Endothelial cell of umbilical vein (primary cell): ENCODE measurements at regions not wholly inside any gene's neighbourhood (a gene's known extent, or its start where the extent isn't known, plus 50 kb on each side); places are given as distances from the start of the nearest gene placed in this dataset.

Experiments
- BruUV-seq: library from RNA; stranded (reverse); fragments of 400-500 nt; replicated peaks from 2 replicates; lab custom pipeline; 2021; lab: Mats Ljungman, UMichigan
- CTCF ChIA-PET: fragments of 300-600, 350-600 bp; sonication (Branson Sonifier 250); formaldehyde crosslinking; loops from one replicate; lab custom pipeline; 2021; ENCODE audit warnings: antibody characterized with exemption, inconsistent platforms; lab: Charles Lee
- POLR2A ChIA-PET: fragments of 300-600, 350-600 bp; sonication (Branson Sonifier 250); formaldehyde crosslinking; loops from one replicate; lab custom pipeline; 2021; ENCODE audit warnings: antibody characterized with exemption, inconsistent platforms; lab: Charles Lee
- DNase-seq: peaks from one replicate; pipeline ENCODE4 v3.0.0-alpha.2; 2011; ENCODE audit warnings: low read depth, low spot score
- FAIRE-seq: peaks from 2 replicates; lab custom pipeline; 2011; peaks lifted over from hg19 to GRCh38; lab: Jason Lieb, UNC
- H2AFZ ChIP-seq: 2 replicates; pipeline ENCODE4 v1.6.0; 2012; ENCODE audit warnings: low read depth, low read length, control low read depth, inconsistent platforms
- H3K27ac ChIP-seq: 2 replicates; pipeline ENCODE4 v1.5.1; 2011; ENCODE audit warnings: low read depth, mild to moderate bottlenecking, control low read depth, low read length, moderate library complexity; ENCODE audit not compliant: insufficient read depth
- H3K27me3 ChIP-seq, 2 experiments: 2 replicates each; pipeline versions ENCODE4 v1.6.0 to v1.6.1; 2011; ENCODE audit warnings: low read length in 2 of 2, mixed read lengths in 1 of 2; ENCODE audit not compliant: control insufficient read depth in 2 of 2, insufficient read depth in 2 of 2
- H3K36me3 ChIP-seq, 2 experiments: 2 replicates in 1 of 2; 3 replicates in 1 of 2; pipeline ENCODE4 v1.5.1; 2011; ENCODE audit warnings: low read length in 2 of 2, mild to moderate bottlenecking in 1 of 2, moderate library complexity in 1 of 2; ENCODE audit not compliant: control insufficient read depth in 2 of 2, insufficient read depth in 2 of 2; ENCODE audit errors: extremely low read depth in 1 of 2
- H3K4me1 ChIP-seq: 3 replicates; pipeline ENCODE4 v1.5.1; 2011; ENCODE audit warnings: mild to moderate bottlenecking, low read length; ENCODE audit not compliant: control insufficient read depth, insufficient read depth; ENCODE audit errors: extremely low read depth
- H3K4me2 ChIP-seq: 2 replicates; pipeline ENCODE4 v1.6.1; 2011; ENCODE audit warnings: low read length, control low read depth, mixed read lengths; ENCODE audit not compliant: insufficient read depth
- H3K4me3 ChIP-seq, 3 experiments: fragments of 200-600 bp in 1 of 3; sonication (generic), shearing (Covaris generic) in 1 of 3; replicated peaks in 1 of 3; 2 replicates each; pipeline ENCODE4 v1.5.1; 2011 to 2016; ENCODE audit warnings: control low read depth in 3 of 3, low read length in 3 of 3, mild to moderate bottlenecking in 2 of 3, inconsistent platforms in 1 of 3, low read depth in 1 of 3, moderate library complexity in 1 of 3; ENCODE audit not compliant: insufficient read depth in 1 of 3
- H3K79me2 ChIP-seq: 2 replicates; pipeline ENCODE4 v1.6.0; 2012; ENCODE audit warnings: low read length, inconsistent platforms; ENCODE audit not compliant: control insufficient read depth, insufficient read depth
- H3K9ac ChIP-seq: replicated peaks from 2 replicates; pipeline ENCODE3; 2011; ENCODE audit warnings: low read length, control low read depth; ENCODE audit not compliant: insufficient read depth; ENCODE audit errors: extremely low read depth
- H3K9me1 ChIP-seq: replicated peaks from 3 replicates; pipeline ENCODE4 v1.6.0; 2011; ENCODE audit warnings: mild to moderate bottlenecking, low read length; ENCODE audit not compliant: control insufficient read depth, insufficient read depth; ENCODE audit errors: extremely low read depth
- H3K9me3 ChIP-seq: replicated peaks from 2 replicates; pipeline ENCODE4 v1.5.1; 2012; ENCODE audit warnings: low read length, inconsistent platforms; ENCODE audit not compliant: control insufficient read depth, insufficient read depth
- H4K20me1 ChIP-seq: replicated peaks from 2 replicates; pipeline ENCODE3; 2011; ENCODE audit warnings: mild to moderate bottlenecking, low read length; ENCODE audit not compliant: control insufficient read depth, insufficient read depth; ENCODE audit errors: extremely low read depth
- CTCF ChIP-seq, 2 donors: IDR thresholded peaks; 1 replicate in 1 of 2; 2 replicates in 1 of 2; pipeline ENCODE4 v1.5.1; 2011; ENCODE audit warnings: low read length in 2 of 2, mild to moderate bottlenecking in 2 of 2, moderate library complexity in 2 of 2, control low read depth in 1 of 2, inconsistent platforms in 1 of 2, low read depth in 1 of 2; ENCODE audit not compliant: insufficient read depth in 1 of 2; ENCODE audit errors: extremely low read depth in 1 of 2
- EZH2 ChIP-seq: IDR thresholded peaks from 2 replicates; pipeline ENCODE4 v1.6.1; 2012; ENCODE audit warnings: borderline replicate concordance, low read depth, mild to moderate bottlenecking, moderate library complexity, low read length, inconsistent platforms; ENCODE audit not compliant: severe bottlenecking
- FOS ChIP-seq: IDR thresholded peaks from 2 replicates; pipeline ENCODE4 v1.6.1; 2011; ENCODE audit warnings: mild to moderate bottlenecking, low read length, moderate library complexity, borderline replicate concordance; ENCODE audit not compliant: insufficient read depth
- GATA2 ChIP-seq: IDR thresholded peaks from 2 replicates; pipeline ENCODE4 v1.7.0; 2011; ENCODE audit warnings: low read depth, mild to moderate bottlenecking, moderate library complexity, mixed read lengths, low read length; ENCODE audit not compliant: insufficient read length, insufficient read depth
- JUN ChIP-seq: IDR thresholded peaks from 2 replicates; pipeline ENCODE4 v1.6.1; 2011; ENCODE audit warnings: borderline replicate concordance, low read depth; ENCODE audit not compliant: insufficient read length, insufficient read depth
- POLR2AphosphoS5 ChIP-seq: IDR thresholded peaks from 2 replicates; pipeline ENCODE4 v1.6.1; 2012; ENCODE audit warnings: low read depth, mild to moderate bottlenecking, control low read depth, low read length, moderate library complexity; ENCODE audit not compliant: insufficient read depth
- dilution Hi-C: fragments of 300-500 bp; cut with MboI; formaldehyde crosslinking; loops from one replicate; pipeline ENCODE4 v1.15.0; 2019; ENCODE audit warnings: low sequenced_read_pairs; ENCODE audit not compliant: extremely low pct_ligation_motif_present
- intact Hi-C: fragments of 100-400 bp; cut with micrococcal nuclease; formaldehyde crosslinking; loops from one replicate; pipeline ENCODE4 v1.10.0; 2022
- TF ChIP-seq, protein P1 (sequence below): IDR thresholded peaks from 2 replicates; pipeline ENCODE4 v1.6.1; 2011; ENCODE audit not compliant: insufficient read depth, insufficient read length

DNA sequence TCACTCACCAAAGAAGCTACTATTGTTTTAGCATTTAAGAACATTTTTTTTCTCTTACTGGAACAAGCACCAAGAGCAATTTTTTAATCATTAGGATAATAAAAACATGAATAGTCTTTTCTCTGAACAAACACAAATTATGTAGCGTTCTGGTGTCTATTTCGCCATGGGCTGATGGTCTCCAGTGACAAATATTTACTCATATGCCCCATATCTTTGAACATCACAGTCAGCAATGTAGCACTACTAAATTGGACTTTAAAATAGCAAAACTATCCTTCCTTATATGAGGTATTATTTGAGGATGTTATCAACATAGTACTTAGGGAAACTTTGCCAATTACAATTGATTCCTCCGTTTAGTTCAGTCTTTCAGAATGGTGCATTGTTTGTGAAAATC is 1326.0 kb upstream of the ZEB2 start:
- no peaks in the 10 kb centered on the region for H3K4me1 ChIP-seq
- H3K27ac ChIP-seq, result no peak overlapping the region
- intact Hi-C loops, result no loop called here
- no peak overlapping the region for H2AFZ ChIP-seq
- no peaks in the 10 kb centered on the region for H3K9me3 ChIP-seq
- no peaks in the 10 kb centered on the region for H3K79me2 ChIP-seq
- no peak overlapping the region for H3K4me2 ChIP-seq
- FAIRE-seq (no peak), DNase-seq (no peak)
- no peaks in the 10 kb centered on the region for H3K36me3 ChIP-seq
- TF ChIP-seq EZH2, result no peak
- TF ChIP-seq GATA2, result no peak
- TF ChIP-seq, protein P1, sequence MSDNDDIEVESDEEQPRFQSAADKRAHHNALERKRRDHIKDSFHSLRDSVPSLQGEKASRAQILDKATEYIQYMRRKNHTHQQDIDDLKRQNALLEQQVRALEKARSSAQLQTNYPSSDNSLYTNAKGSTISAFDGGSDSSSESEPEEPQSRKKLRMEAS, result no peak
- H3K9ac ChIP-seq, result no peak overlapping the region
- H3K27me3 ChIP-seq, result no peaks in the 10 kb centered on the region
- CTCF ChIA-PET, result interaction anchor here (1.0 to 1.1 kb wide), 2 partner anchors 12 to 17 kb away, joined by 3 to 4 read pairs; no protein-coding TSS in a partner anchor
- no TSS peak for BruUV-seq
- POLR2A ChIA-PET, result no interaction called here
- H3K9me1 ChIP-seq, result no peaks in the 10 kb centered on the region
- dilution Hi-C loops, result no loop called here
- H3K4me3 ChIP-seq, result no peak overlapping the region
- H4K20me1 ChIP-seq, result no peaks in the 10 kb centered on the region

DNA sequence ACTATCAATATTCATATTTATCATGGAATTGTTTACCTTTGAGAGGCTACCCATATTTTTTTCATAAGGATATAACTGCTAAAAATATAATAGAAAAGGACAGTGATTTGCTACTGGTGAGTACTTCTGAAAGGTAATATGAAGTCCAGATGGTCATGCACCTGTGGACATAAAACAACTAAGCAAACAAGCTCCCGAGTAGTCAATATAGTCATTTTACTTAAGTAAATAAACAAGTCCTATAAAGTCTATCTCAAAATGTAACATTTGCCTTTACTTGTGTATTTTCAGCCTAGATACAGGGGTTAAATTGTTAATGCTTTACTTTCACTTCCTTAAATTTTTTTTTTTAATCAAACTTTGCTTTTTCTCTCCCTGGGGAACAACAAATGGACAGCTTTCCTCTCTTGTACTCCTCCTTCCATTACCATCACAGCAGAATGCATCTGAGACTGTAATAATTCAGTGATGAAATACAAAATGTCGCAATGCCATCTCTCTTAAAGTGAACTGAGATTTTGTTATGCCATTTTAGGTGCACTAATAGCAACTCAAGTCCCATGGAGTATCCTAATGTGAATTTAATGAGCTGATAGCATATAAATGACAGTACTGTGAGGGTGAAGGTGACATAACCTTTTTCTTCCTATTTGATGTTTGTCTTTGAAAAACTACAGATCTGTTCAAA is 1325.4 kb upstream of the ZEB2 start:
- dilution Hi-C loops, result no loop called here
- Histone ChIP-seq H3K9me3 (no peaks in the 10 kb centered on the region), H3K36me3 (no peaks in the 10 kb centered on the region), H4K20me1 (no peaks in the 10 kb centered on the region), H3K9ac (no peak overlapping the region), H3K4me2 (no peak overlapping the region), H3K9me1 (no peaks in the 10 kb centered on the region), H2AFZ (no peak overlapping the region), H3K79me2 (no peaks in the 10 kb centered on the region), H3K4me3 (no peak overlapping the region), H3K27me3 (no peaks in the 10 kb centered on the region), H3K27ac (no peak overlapping the region), H3K4me1 (no peaks in the 10 kb centered on the region)
- no peak for FAIRE-seq
- intact Hi-C loops, result no loop called here
- BruUV-seq, result no TSS peak
- no peak for TF ChIP-seq JUN
- TF ChIP-seq POLR2AphosphoS5, result no peak
- TF ChIP-seq CTCF (IDR thresholded peaks at IDR 0.05; ENCODE audit: extremely low read depth in 1 of 2, insufficient read depth in 1 of 2, low read depth in 1 of 2, low read length in 2 of 2), result no peak
- no peak for TF ChIP-seq FOS
- no peak for TF ChIP-seq GATA2
- TF ChIP-seq, protein P1, result no peak
- no peak for TF ChIP-seq EZH2
- DNase-seq, result no peak
- ChIA-PET CTCF (interaction anchor here (1.0 to 1.1 kb wide), 2 partner anchors 13 to 16 kb away, joined by 3 to 4 read pairs; no protein-coding TSS in a partner anchor), POLR2A (no interaction called here)
